ENCODE measurements at regions not wholly inside any gene's neighbourhood (a gene's known extent, or its start where the extent isn't known, plus 50 kb on each side); places are given as distances from the start of the nearest gene placed in this dataset.

DNA sequence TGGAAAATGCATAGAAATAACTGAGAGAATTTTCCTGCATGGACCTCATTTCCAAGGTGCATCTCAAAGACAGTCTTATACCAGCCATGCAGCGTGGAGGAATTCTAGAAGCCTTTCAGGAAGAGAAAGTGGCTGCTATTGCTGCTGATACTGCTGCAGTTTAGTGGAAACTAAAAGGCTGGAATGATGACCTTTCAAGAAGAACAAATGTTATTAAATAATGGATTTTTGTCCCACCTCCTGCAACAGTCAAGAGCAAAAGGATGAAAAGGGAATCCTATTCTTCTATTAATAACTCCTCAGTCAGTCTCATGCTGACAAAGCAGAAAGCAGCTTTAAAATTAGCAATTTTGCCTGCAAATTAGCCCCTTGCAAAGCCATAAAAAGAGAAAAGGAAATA, 68.2 kb upstream of the C1orf87 start:
- no peak for DNase-seq

DNA sequence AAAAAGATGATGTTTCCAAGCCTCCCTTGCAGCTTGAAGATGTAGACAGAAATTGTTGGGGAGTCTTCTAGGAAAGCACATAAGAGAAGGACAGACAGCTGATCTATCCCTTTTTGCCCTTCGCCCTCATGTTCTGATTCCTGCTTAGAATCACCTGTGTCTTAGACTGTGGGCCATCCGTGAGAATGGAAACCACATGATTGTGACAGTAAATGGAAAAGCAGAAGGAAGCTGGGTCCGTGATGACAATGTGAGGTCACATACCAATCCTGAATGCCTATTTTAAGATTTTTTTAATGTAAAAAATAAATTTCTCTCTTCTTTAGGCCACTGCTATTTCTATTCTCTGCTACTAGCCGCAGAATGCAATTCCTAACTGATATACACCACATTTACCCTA, 67.7 kb upstream of the C1orf87 start:
- DNase-seq, result no peak

DNA sequence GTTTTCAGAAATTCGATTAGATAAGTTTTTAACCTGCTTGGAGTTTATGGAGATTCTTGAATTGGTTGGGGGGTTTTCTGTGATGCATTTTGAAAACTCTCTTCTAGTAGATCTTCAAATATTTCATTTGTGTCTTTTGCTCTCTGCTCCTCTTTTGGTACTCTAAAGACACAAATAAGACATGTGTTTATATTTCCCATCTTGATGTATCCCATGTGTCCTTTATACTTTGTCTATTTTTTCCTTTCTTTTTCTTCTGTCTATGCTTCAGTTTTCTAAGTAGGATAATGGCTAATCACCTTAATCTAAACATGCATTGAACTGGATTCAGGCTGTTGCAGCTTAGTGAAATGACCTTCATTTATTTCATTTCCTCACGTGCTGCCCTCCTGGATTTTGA, 63.8 kb upstream of the C1orf87 start:
- no peak for DNase-seq

DNA sequence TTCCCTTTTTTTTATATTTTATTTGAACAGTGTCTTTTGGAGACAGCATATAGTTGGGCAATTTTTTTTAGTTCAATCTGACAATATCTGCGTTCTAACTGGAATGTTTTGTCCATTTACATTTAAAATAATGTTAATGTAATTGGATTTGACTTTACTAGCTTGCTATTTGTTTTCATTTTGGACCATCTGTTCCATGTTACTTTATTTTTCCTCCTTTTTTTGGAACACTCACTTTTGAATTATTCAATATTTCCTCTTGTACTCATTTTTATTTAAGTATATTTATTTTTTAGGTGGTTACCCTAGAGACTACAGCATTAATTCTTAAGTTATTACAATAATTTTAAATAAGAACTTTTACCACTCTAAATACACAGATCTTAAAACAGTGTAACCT, 62.8 kb upstream of the C1orf87 start:
- DNase-seq, result no peak

DNA sequence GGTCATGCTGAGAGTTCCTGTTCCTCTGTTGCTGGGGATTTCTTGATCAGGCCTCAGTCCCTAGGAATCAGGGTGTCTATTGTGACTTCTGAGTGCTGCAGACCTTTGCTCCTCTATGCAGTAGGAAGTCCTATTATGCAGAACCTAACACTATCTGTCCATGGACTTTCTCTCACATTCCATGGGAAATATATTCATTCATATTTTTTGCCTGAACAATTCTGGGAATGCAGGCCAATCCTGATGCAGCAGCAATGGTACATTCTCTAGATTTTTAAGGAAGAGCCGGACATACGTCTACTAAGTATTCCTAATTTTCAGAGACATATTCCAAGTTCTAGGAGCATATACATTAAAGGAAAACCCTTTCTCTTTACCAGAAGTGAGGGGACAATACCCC, 61.1 kb upstream of the C1orf87 start:
- no peak for DNase-seq

DNA sequence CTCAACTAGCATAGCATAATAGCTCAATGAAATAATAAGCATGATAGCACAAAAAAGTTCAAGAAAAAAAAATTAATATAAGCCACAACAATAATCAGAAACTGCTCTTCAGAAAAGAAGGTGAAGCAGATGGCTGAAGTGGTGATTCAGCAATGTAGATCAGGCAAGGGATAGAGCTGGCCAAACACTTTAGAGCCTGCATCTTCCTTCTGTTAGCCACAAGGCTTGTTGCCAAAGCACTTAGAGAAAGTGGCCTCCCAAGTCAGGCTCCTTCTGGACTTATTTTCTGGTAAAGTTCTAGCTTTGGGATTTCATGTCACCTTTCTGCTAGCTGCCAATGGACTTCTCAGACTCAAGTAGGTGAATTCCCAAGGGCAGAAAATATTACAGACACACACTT, 60.3 kb upstream of the C1orf87 start:
- no peak for DNase-seq

DNA sequence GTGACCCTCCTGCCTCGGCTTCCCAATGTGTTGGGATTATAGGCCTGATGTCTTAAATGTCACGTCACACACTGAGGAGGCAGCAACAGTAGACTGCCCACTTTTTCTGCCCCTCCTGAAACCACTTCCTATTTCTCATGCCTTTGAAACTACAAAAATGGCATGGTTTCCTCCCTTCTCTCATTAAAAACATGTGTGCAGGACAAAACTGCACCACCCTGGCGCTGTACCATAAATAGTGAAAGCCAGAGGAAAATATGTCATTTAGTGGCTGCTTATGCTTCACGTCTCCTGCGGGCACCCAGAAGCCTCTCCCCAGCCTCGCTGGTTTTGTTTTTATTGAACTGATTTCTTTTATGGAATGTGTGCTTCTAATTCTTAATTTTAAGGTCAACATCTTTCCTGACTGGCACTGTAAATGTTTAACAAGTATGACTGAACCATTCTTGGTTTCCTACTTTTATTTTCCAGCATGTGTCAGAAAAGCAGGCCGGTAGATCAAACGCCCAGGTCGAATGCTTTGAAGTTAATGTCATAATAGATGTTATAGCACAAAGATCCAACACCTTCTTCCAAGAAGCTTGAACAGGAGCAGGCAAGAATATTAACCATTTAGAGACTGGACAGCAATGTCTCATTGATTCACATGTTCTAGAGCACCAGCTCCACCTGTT, 59.6 kb upstream of the C1orf87 start:
- no peak for DNase-seq

DNA sequence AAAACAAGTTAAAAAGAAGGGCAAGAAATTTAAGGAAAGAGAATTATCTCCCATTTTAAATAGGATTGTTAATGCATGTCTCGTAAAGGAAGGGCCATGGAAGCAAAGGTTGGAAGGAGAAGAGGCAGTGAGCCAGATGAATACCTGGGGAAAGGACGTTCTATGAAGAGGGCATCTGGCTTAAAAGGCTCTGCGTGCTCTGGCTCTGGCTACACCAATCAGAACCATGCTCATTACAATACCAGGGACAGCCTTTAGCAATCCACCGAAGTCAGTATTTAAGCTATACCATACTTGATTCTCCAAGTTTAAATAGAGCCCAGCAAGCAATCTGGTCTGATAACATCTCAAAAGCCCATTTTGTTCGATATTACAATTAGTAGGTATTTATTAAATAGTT, 58.5 kb upstream of the C1orf87 start:
- DNase-seq, result no peak

DNA sequence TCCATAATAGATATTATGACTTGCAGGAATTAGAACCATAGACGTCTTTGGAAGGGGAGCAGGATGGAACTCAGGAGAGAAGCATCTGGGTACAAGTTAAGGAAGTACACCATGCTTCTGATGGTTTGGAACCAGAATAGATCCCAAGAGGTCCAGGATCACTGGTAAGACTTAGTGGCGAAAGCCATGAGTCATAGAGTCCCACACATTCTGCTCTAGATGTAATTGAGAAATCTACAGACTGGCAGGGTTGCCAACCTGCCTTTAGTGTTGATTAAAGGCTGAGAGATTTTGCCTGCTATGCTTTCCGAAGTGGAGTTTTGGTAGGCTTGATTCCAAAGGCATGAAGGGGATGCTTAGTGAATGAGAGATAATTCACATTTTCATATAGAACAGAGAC, 57.1 kb upstream of the C1orf87 start:
- DNase-seq, result no peak

DNA sequence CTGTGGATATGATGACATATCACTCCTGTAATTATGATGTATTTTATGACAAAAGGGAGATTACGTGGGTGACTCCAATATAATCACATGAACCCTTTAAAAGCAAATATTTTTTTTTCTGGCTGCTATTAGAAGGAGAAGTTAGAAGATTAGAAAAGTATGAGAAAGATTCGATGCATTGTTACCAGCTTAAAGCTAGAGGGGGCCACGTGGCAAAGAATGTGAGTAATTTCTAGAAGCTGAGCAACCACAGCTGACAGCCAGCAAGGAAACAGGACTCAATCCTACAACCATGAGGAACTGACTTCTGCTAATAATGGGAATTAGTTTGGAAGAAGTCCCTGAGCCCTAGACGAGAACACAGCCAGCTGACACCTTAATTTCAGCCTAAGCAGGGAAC, 56.3 kb upstream of the C1orf87 start:
- DNase-seq, result no peak

DNA sequence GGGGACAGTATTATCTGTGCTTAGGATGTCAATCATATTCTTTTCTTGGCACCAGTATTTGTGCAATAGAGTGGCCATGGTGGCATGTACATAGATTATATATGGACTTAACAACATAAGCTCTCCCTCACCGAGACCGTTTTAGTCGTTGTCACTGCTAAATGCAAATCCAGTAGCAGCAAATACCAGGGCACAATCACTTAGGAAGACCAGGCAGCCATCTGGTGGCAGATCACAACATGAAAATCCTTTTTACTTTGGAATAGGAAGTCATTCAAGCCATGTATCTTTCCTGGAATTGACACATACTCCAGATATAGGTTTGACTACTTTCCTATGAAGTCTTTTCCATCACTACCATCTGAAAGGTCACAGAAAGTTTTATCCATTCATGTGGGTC, 53.2 kb upstream of the C1orf87 start:
- no peak for DNase-seq
